ENCODE measurements at regions not wholly inside any gene's neighbourhood (a gene's known extent, or its start where the extent isn't known, plus 50 kb on each side); places are given as distances from the start of the nearest gene placed in this dataset.
"Not testable (repeated sequence)": the region's sequence is repeated elsewhere in the genome, so short reads cannot be mapped to it uniquely, and the experiment has no call there.

GRCh38 chr15:59812250-59812870 lies 123.2 kb upstream of the BNIP2 start:
- TF ChIP-seq, protein P1, sequence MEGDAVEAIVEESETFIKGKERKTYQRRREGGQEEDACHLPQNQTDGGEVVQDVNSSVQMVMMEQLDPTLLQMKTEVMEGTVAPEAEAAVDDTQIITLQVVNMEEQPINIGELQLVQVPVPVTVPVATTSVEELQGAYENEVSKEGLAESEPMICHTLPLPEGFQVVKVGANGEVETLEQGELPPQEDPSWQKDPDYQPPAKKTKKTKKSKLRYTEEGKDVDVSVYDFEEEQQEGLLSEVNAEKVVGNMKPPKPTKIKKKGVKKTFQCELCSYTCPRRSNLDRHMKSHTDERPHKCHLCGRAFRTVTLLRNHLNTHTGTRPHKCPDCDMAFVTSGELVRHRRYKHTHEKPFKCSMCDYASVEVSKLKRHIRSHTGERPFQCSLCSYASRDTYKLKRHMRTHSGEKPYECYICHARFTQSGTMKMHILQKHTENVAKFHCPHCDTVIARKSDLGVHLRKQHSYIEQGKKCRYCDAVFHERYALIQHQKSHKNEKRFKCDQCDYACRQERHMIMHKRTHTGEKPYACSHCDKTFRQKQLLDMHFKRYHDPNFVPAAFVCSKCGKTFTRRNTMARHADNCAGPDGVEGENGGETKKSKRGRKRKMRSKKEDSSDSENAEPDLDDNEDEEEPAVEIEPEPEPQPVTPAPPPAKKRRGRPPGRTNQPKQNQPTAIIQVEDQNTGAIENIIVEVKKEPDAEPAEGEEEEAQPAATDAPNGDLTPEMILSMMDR (IDR thresholded peaks at IDR 0.05; ENCODE audit: low read depth, low read length) = no peak
- Histone ChIP-seq H3K4me1 (ENCODE audit: low read depth) (no peaks in the 10 kb centered on the region), H3K27me3 (peaks cover 10% of the 10 kb centered on the region), H3K9me3 (ENCODE audit: low read depth) (no peaks in the 10 kb centered on the region), H3K27ac (no peak overlapping the region), H3K4me3 (no peak overlapping the region), H3K36me3 (no peaks in the 10 kb centered on the region)
- no peak for DNase-seq (ENCODE audit: low read depth in 1 of 2, low spot score in 1 of 2)

DNA sequence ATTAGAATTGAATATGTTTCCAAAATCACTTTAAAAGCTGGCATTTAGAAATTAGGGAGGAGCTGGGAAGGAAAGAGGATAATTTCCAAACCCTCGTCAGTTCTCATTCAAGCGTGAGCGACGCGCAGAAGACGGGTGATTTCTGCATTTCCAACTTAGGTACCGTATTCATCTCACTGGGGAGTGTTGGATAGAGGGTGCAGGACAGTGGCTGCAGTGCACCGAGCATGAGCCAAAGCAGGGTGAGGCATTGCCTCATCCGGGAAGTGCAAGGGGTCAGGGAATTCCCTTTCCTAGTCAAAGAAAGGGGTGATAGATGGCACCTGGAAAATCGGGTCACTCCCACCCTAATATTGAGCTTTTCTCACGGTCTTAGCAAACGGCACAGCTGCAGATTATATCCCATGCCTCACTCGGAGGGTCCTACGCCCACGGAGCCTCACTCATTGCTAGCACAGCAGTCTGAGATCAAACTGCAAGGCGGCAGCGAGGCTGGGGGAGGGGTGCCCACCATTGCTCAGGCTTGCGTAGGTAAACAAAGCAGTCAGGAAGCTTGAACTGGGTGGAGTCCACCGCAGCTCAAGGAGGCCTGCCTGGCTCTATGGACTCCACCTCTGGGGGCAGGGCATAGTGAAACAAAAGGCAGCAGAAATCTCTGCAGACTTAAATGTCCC lies 114.3 kb upstream of the BNIP2 start:
- DNase-seq (ENCODE audit: low read depth in 1 of 2, low spot score in 1 of 2) = peak in 1 of 2 donors; percentile 8
- not testable (repeated sequence) for H3K27ac ChIP-seq; H3K4me1 ChIP-seq (ENCODE audit: low read depth); H3K9me3 ChIP-seq (ENCODE audit: low read depth); H3K36me3 ChIP-seq; H3K4me3 ChIP-seq; H3K27me3 ChIP-seq

DNA sequence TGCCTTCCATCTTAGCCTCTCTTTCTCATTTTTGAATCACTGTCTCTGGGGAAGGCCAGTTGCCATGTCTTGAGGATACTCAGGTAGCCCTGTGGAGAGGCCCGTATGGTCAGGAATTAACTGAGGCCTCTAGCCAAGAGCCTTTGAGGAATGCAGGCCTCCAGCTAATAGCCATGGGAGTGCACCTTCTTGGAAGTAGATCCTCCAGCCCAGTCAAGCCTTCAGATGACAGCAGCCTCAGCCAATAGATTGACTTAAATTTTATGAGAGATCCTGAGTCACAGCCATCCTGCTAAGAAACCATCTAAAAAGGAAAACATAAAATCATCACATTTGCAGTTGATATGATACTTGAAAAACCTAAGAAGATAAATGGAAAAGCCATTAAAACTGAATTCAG lies 112.5 kb upstream of the BNIP2 start:
- DNase-seq (ENCODE audit: low read depth in 1 of 2, low spot score in 1 of 2) = no peak
- Histone ChIP-seq H3K4me1 (ENCODE audit: low read depth) (no peaks in the 10 kb centered on the region), H3K4me3 (no peak overlapping the region)

GRCh38 chr15:59798605-59798917 lies 109.4 kb upstream of the BNIP2 start:
- Histone ChIP-seq H3K27ac (no peak overlapping the region), H3K4me3 (no peak overlapping the region), H3K27me3 (no peaks in the 10 kb centered on the region), H3K4me1 (ENCODE audit: low read depth) (no peaks in the 10 kb centered on the region), H3K9me3 (ENCODE audit: low read depth) (no peaks in the 10 kb centered on the region), H3K36me3 (no peaks in the 10 kb centered on the region)
- no peak for DNase-seq (ENCODE audit: low read depth in 1 of 2, low spot score in 1 of 2)
- TF ChIP-seq, protein P1 (IDR thresholded peaks at IDR 0.05; ENCODE audit: low read depth, low read length) = no peak

More for the DNA sequence above, 112.5 kb upstream of the BNIP2 start:
- Histone ChIP-seq H3K27ac (no peak overlapping the region), H3K9me3 (ENCODE audit: low read depth) (no peaks in the 10 kb centered on the region), H3K27me3 (no peaks in the 10 kb centered on the region), H3K36me3 (no peaks in the 10 kb centered on the region)
- TF ChIP-seq, protein P1 (IDR thresholded peaks at IDR 0.05; ENCODE audit: low read depth, low read length) = no peak

GRCh38 chr15:59797756-59798604 lies 108.9 kb upstream of the BNIP2 start:
- Histone ChIP-seq H3K36me3 (no peaks in the 10 kb centered on the region), H3K4me1 (ENCODE audit: low read depth) (no peaks in the 10 kb centered on the region), H3K27me3 (no peaks in the 10 kb centered on the region), H3K4me3 (no peak overlapping the region), H3K9me3 (ENCODE audit: low read depth) (no peaks in the 10 kb centered on the region), H3K27ac (no peak overlapping the region)
- TF ChIP-seq, protein P1 (IDR thresholded peaks at IDR 0.05; ENCODE audit: low read depth, low read length) = no peak
- no peak for DNase-seq (ENCODE audit: low read depth in 1 of 2, low spot score in 1 of 2)

Measured in cardiac muscle cell (in vitro differentiated cells and primary cell).